GM21526 (cell line): ENCODE measurements at regions not wholly inside any gene's neighbourhood (a gene's known extent, or its start where the extent isn't known, plus 50 kb on each side); places are given as distances from the start of the nearest gene placed in this dataset.
"Not testable (repeated sequence)": the region's sequence is repeated elsewhere in the genome, so short reads cannot be mapped to it uniquely, and the experiment has no call there.

ENCODE experiments used
- ATAC-seq: cut with Tn5 transposase; IDR thresholded peaks from one replicate; pipeline ENCODE4 v1.9.1; 2021; ENCODE audit warnings: moderate library complexity; ENCODE audit not compliant: unreplicated experiment, low FRiP score

DNA sequence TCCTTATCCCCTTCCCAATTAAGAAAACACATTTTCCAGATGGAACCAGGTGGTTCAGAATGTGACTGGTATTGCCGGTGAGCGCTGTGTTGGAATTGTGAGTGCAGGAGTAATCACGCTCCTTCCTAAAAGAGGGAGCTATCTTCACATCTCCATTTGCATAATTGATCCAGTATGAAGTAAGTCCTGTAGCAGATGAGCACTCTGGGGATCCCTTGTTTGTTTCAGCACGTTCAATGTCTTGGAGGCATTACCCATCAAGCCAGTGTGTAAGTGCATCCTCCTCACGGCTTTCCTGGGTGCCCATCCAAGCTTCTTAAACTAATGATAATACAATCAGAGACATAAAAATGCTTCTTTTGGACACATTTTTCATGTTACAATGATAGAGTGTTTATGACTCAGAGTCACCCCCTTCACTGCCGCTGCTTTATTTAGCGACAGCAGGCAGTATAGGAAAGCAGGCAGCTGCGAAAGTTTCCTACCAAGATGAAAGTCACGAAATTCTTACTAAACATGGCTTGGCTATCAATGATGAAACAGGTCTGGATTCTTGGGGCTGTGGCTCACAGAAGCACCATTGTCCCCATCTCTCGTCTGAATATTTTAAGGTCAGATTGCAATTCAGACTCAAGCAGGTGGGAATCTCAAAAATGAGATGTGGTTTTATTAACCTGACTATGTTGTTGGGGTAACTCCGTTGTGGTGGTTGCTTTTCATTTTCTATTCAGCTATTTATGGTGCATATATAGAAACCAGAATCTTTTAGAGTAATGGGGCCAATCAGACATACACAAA, 346.3 kb upstream of the MDFIC2 start:
- ATAC-seq: no peak

DNA sequence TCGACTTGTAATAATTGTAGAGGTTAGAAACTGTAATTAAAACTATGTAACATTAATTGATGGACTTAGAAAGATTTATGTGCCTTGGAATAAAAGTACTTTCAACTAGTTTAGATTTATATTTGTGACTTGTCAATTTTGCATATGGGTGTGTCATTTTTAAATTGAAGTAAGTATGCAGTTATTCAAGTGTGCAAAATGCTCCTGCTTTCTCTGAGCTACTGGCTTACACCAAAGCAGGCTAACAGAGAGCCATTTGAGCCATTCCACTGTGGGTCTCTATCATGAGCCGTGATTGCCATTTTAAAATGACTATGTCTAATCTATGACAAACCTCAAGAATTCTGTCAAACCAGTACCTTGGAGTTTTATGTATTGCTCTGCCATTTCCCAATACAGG, 345.0 kb upstream of the MDFIC2 start:
- ATAC-seq: no peak

DNA sequence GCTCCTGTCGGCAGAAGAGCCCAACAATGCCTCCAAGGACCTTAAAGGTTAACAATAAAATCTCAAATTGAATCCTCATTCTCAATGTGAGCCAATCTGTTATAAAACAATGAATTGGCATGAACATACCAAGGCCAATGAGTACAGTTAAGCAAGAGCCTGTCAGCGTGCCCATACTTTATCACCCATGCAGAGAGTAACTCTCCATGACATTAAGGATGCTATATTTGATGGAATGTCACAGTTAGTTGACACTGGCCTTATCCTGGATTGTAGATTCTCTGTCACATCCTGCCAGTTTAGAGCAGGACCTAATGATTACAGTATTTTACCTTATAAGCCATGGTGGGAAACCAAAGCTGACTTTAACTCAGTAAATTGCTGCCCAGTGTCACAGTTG, 335.4 kb upstream of the MDFIC2 start:
- no peak for ATAC-seq

DNA sequence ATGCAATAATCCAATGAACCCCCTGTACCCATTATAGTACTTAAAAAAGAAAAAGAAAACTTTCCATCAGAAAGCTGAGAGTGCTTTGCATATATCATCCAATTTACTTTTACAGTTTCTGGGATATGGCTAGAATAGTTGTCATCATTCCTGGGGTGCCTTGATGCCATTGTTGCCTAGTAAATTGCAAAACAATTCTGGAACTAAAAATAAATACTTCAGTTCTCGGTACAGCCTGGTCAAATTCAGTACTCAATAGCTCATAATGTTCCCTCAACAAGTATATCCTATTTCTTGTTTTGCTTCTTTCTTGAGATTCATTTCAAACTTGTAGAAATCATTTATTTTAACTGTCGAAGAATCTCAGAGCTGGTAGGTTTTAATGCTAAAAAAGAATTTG, 334.7 kb upstream of the MDFIC2 start:
- ATAC-seq: no peak

DNA sequence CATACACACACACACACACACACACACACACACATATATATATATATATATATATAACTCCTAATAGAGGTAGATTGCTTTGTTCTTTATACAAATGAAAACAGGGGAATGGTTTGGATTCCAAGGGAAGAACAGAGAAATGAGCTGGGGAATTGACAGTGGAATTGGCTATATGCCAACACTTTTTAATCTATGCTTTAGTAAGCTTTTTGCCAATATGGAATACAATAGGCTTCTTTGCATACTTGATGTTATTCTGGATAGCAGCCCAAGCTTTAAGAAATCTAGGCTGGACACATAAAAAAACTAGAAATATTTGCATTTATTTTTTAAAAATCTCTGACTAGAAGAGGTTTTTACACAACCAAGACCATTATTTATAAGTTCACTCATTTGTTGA, 334.2 kb upstream of the MDFIC2 start:
- no peak for ATAC-seq

DNA sequence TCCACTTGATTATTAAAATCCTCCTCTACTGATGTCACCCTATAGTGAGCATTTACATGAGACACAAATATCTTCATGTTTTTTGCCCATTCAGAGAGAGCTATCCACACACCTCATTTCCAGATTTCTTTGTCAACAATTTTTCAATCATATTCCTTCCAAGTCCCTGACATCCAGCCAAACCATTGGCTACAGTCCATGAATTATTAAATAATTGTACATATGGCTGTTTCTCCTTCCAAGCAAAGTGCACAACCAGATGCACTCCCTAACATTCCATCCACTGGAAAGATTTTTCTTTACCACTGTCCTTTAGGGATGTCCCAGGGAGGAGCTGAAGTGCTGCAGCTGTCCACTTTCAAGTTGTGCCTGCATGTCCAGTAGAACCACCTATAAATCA, 328.0 kb upstream of the MDFIC2 start:
- no peak for ATAC-seq

DNA sequence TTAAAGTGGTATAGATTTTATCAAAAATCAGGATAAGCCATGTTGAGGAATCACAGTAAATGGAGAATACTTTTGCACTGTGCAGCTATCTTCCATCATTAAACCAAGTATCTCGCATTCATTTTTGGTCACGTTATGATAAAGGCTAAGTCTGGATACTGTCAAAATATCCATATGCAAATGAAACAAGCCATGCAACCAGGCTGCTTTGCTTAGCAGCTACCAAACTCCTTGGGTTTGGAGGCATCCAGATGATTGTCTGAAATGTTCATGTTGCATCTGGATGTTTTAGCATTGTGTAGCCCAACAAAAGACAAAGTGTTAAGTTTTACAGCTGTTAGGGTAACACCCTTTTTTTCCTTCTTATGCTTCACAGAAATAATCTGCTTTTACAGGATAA, 322.9 kb upstream of the MDFIC2 start:
- ATAC-seq: no peak

DNA sequence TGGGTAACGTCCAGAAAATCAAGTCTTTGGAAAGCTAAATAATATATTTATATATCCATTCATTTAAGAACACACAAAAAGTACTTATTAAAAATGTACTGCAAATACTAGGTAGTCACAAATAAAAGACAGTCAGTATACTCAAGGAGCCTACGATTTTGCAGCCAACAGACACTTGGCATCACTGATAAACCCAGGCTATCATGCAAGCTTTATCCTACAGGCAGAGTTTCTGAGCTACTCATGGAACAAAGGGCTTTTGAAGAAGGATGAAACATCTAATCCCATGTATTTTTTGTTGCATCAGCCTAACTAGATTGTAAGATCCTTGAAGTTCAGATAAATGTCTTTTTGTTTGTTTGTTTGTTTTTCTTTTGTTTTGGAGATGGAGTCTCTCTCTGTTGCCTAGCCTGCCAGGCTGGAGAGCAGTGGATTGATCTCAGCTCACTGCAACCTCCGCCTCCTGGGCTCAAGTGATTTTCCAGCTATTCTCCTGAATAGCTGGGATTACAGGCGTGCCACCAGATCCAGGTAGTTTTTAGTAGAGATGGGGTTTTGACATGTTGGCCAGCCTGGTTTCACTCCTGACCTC, 319.4 kb upstream of the MDFIC2 start:
- no peak for ATAC-seq

DNA sequence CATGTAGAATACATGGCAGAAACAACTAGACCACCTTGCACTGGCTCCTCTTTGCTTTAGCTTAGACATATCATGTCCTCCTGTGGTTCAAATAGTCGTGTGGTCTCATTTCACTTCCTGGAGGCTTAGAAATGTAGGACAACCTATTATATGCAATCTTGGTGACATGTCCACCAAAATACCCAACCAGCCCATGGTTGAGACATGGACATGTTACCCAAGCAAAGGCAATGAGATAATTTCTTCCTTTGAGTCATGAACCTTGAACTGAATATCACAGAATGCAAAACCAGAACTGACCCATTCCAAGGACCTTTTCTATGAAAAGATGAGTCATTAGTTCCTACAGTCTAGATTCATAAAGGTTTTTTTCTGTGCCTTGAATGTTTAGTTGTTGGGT, 309.0 kb upstream of the MDFIC2 start:
- no peak for ATAC-seq

DNA sequence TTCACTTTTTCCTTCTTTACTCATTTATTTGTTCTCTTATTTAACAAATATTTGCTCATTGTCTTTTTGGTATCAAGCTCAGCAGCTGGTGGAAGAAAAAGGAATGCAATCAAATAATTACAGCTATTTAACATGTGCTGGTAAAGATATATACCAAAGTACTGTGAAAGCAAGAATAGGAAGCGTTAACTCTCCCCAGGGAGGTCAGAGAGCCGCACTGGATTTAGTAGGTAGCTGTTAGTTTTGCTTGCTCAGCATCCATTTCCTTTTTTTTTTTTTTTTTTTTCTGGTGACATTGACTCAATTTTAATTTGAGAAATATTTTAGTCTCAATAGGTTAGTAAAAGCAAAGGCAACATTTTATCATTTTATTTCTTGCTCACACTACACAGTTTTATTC, 308.5 kb upstream of the MDFIC2 start:
- no peak for ATAC-seq

DNA sequence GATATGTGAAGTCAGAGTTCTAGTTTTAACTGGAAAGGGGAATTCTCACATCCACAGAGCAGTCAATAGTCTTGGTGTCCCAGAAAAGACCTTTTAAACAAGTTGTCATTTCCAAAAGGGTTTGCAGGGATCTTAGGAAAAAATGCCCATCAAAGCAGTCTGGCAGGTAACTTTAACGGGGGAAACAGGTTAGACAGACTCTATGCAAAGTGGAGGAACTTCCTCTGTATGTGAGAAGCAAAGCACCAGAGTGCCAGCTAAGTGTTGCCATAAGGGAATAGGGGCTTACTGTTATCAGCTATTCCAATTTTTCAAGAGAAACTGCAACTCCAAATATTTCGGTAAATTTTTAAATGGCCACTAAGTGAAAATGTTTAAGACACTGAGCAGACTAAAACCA, 307.9 kb upstream of the MDFIC2 start:
- ATAC-seq: no peak

DNA sequence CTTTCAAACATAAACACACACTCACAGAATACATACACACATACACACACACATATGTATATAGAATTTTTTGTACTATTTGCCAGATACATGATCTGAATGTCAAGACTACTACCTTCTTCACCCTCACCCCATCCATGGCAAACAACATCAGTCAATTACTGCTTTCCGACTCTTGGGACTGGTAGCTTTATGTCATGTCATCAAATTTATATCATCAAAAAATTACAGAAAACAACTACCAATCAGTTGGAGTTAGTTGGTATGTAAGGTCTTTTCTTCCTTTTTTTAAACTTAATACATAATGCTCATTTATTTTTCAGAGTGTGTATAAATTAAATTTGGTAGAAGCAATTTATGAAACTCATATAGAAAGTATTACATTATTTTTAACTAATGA, 305.7 kb upstream of the MDFIC2 start:
- ATAC-seq: no peak

DNA sequence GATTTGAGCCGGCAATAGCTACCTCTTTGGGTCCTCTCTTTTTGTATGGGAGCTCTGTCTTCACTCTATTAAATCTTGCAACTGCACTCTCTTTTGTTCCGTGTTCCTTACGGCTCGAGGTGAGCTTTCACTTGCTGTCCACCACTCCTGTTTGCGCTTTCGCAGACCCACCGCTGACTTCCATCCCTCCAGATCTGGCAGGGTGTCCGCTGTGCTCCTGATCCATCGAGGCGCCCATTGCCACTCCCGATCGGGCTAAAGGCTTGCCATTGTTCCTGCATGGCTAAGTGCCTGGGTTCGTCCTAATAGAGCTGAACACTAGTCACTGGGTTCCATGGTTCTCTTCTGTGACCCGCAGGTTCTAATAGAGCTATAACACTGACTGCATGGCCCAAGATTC, 304.9 kb upstream of the MDFIC2 start:
- not testable (repeated sequence) for ATAC-seq

DNA sequence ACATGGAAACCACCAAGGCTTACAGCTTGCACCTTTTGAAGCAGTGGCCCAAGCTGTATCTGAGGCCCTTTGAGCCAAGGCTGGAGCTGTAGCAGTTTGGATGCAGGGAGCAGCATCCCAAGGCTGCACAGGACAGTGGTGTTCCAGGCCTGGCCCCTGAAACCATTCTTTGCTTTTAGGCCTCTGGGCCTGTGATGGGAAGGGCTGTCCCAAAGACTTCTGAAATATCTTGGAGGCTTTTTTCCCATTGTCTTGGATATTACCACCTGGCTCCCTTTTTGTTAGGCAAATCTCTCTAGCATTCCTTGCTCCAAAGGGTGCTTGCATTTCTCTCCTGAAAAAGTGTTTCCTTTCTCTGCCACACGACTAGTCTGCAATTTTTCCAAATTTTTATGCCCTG, 302.8 kb upstream of the MDFIC2 start:
- ATAC-seq: no peak

DNA sequence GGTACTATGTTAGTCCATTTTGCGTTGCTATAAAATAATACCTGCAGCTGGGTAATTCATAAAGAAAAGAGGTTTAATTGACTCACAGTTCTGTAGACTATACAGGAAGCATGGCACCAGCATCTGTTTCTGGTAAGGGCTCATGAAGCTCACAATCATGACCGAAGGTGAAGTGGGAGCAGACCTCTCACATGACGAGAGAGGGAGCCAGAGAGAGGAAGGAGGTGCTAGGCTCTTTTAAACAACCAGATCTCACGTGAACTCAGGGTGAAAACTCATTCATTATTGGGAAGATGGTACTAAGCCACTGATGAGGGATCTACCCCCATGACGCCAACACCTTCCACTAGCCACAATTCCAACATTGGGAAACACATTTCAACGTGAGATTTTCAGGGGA, 301.7 kb upstream of the MDFIC2 start:
- no peak for ATAC-seq

DNA sequence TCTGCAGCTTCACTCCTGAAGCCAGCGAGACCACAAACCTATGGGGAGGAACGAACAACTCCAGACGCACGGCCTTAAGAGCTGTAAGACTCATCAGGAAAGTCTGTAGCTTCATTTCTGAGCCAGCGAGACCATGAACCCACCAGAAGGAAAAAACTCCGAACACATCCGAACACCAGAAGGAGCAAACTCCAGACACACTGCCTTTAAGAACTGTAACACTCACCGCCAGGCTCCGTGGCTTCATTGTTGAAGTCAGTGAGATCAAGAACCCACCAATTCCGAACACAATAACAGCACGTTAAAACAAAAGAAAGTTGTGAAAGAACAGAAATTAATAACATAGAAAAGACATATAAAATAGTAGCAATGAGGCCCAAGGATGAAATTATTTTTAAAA, 300.5 kb upstream of the MDFIC2 start:
- no peak for ATAC-seq

DNA sequence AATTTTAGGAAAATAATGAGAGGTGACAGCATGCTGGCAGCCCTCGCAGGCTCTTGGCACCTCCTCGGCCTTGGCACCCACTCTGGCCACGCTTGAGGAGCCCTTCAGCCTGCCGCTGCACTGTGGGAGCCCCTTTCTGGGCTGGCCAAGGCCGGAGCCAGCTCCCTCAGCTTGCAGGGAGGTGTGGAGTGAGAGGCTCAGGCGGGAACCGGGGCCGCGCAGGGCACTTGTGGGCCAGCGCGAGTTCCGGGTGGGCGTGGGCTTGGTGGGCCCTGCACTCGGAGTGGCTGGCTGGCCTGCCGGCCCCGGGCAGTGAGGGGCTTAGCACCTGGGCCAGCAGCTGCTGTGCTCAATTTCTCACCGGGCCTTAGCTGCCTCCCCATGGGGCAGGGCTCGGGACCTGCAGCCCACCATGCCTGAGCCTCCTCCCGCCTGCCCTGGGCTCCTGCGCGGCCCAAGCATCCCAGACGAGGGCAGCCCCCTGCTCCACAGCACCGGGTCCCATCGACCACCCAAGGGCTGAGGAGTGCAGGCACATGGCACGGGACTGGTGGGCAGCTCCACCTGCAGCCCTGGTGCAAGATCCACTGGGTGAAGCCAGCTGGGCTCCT, 299.3 kb upstream of the MDFIC2 start:
- ATAC-seq: not testable (repeated sequence)

DNA sequence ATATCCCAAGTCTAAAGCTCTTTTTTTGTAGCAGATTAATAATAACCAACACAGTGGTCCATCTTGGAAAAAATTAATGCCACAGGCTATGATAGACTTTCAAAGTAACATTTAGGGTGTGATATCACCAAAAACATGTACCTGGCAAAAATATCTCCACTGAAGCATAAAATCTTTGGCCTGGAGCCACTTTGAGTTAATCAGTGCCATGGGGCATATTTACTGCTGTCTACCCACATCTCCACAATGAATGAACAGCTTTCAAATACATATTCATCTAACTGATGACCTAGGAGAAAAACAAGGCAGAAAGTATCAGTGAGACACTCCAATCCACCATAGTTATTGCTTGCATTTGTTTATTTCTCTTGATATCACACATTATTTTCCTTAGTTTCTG, 296.0 kb upstream of the MDFIC2 start:
- no peak for ATAC-seq

DNA sequence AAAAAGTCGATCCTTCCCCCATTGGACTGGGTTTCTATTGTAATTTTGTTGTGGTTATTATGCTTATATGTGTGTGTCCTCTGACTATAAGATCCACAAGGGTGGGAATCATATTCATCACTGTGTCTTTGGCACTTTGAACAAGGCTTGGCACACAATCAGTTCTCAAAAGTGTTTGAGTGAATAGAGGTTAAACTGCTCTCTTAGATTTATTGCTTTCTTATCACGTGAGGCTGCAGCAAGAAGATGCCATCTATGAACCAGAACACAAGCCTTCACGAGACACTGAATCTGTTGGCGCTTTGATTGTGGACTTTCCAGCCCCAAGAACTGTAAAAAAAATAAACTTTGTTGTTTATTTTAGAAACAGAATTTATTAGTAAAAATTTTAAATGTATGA, 295.0 kb upstream of the MDFIC2 start:
- ATAC-seq: no peak

DNA sequence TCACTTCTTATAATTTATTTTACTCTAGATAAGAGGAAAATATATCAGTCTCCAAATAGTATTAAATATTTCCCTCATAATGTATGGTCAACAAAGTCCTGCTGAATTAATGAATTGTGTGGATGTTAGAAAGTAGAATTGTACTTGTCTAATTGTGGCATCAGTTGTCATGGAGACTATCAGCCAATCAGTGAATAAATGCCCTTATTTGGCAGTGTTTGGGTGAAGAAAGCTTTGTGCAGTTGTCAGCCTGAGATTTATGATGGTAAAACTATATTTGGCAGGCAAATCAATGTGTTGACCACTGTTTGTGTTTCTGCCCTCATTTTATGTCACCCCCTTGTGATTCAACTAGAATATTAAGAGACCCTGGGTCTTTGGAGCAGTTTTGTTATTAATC, 293.6 kb upstream of the MDFIC2 start:
- no peak for ATAC-seq

DNA sequence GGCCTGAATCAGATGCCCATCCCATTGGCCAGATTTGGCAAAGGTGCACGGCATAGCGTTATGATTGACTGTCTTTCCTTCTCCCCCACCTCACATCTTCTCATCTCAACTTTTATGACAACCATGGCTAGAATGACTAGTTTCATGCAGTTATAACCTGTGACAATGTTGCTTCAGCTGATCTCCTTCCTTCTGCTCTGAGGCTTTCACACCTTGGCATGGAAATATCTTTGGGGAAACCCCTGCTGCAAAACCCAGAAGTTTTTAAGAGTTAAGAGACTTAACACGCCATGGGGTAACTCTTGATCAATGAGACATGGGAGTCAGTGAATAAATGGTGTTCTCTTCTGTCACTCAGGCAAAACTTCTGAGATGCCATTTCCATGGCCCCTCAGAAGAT, 290.7 kb upstream of the MDFIC2 start:
- ATAC-seq: no peak

DNA sequence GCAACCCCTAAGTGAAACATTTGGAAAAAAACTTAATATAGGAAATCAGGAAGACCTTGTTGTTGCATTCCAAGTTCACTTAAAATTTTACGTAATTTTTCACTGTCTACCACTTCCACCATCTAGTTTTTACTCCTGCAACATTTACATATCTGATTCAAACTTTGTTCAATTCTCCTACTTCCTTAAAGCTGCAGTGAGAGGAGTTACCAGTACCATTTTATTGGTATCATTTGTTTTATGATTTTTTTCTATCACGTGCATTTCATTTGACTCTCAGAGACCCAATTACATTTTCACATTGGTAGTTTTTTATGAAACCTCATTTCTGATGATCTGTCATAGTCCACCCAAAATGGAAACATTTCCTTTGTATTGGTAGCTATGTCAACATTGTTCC, 284.9 kb upstream of the MDFIC2 start:
- ATAC-seq: no peak
